Gastrocnemius medialis (tissue), 4 donors: ENCODE measurements at regions not wholly inside any gene's neighbourhood (a gene's known extent, or its start where the extent isn't known, plus 50 kb on each side); places are given as distances from the start of the nearest gene placed in this dataset.

Experiments used
- CTCF ChIP-seq, 5 experiments: fragments of 450-650 bp in 3 of 5; fragments of 200-600 bp in 2 of 5; sonication (generic) in 2 of 5; IDR thresholded peaks in 4 of 5; conservative IDR thresholded peaks in 1 of 5; 1 replicate in 4 of 5; 2 replicates in 1 of 5; pipeline ENCODE4 v1.5.1; 2016 to 2019; ENCODE audit warnings: antibody characterized with exemption in 5 of 5, mild to moderate bottlenecking in 3 of 5, moderate library complexity in 3 of 5
- POLR2A ChIP-seq, 2 donors: fragments of 450-650 bp; IDR thresholded peaks; one replicate each; pipeline ENCODE4 v1.6.1; 2017; ENCODE audit warnings: antibody characterized with exemption in 2 of 2, mild to moderate bottlenecking in 2 of 2, moderate library complexity in 2 of 2

- no peak for TF ChIP-seq CTCF (IDR thresholded peaks at IDR 0.05 in 4 of 5, conservative IDR thresholded peaks at IDR 0.05 in 1 of 5)
- TF ChIP-seq POLR2A (IDR thresholded peaks at IDR 0.05) = no peak
Observed at GRCh38 chr3:69567023-69567709, 172.1 kb upstream of the MITF start.
